SK-N-SH (cell line): ENCODE measurements at regions not wholly inside any gene's neighbourhood (a gene's known extent, or its start where the extent isn't known, plus 50 kb on each side); places are given as distances from the start of the nearest gene placed in this dataset.

Experiments
- CTCF ChIA-PET: fragments of 300-600, 350-600 bp; formaldehyde crosslinking; extraction: SDS; loops from one replicate; lab custom pipeline; 2021; lab: Yijun Ruan, JAX
- POLR2A ChIA-PET: fragments of 350-600 bp; sonication (Branson Sonifier 250); formaldehyde crosslinking; extraction: SDS; loops from one replicate; lab custom pipeline; 2020; ENCODE audit warnings: antibody characterized with exemption, inconsistent platforms; lab: Yijun Ruan, JAX
- DNase-seq: peaks from one replicate; pipeline ENCODE4 v3.0.0; 2012
- H2AFZ ChIP-seq: fragments of 200-600 bp; sonication (generic); 2 replicates; pipeline ENCODE4 v1.8.1; 2016; ENCODE audit warnings: antibody characterized with exemption, mild to moderate bottlenecking, low read depth
- H3F3A ChIP-seq: fragments of 200-600 bp; sonication (generic); replicated peaks from 2 replicates; pipeline ENCODE3; 2016; ENCODE audit warnings: antibody characterized with exemption, mild to moderate bottlenecking; ENCODE audit not compliant: insufficient read depth
- H3K27ac ChIP-seq, 2 experiments: fragments of 200-500 bp in 1 of 2; fragments of 200-600 bp in 1 of 2; sonication (Bioruptor generic) in 1 of 2; sonication (generic), shearing (Covaris generic) in 1 of 2; 2 replicates each; pipeline versions ENCODE4 v1.5.1 to v1.6.1; 2014 to 2016; ENCODE audit warnings: low read depth in 2 of 2, inconsistent platforms in 1 of 2, low read length in 1 of 2, mild to moderate bottlenecking in 1 of 2, mixed read lengths in 1 of 2
- H3K27me3 ChIP-seq: fragments of 200-600 bp; sonication (generic), shearing (Covaris generic); 2 replicates; pipeline ENCODE4 v1.6.1; 2016; ENCODE audit warnings: mixed run types; ENCODE audit not compliant: insufficient read depth
- H3K36me3 ChIP-seq, 2 experiments: fragments of 200-500 bp in 1 of 2; fragments of 200-600 bp in 1 of 2; sonication (Bioruptor generic) in 1 of 2; sonication (generic) in 1 of 2; replicated peaks in 1 of 2; 2 replicates each; pipeline versions ENCODE3 to v1.5.1; 2014 to 2016; ENCODE audit warnings: low read length in 1 of 2, mild to moderate bottlenecking in 1 of 2; ENCODE audit not compliant: insufficient read depth in 2 of 2, control insufficient read depth in 1 of 2
- H3K4me1 ChIP-seq, 2 experiments: fragments of 200-500 bp in 1 of 2; fragments of 200-600 bp in 1 of 2; sonication (Bioruptor generic) in 1 of 2; sonication (generic), shearing (Covaris generic) in 1 of 2; 2 replicates each; pipeline versions ENCODE4 v1.5.1 to v1.6.1; 2014 to 2016; ENCODE audit warnings: low read depth in 1 of 2, low read length in 1 of 2, mixed run types in 1 of 2; ENCODE audit not compliant: insufficient read depth in 2 of 2, control insufficient read depth in 1 of 2
- H3K4me2 ChIP-seq: fragments of 200-600 bp; sonication (generic), shearing (Covaris generic); 2 replicates; pipeline ENCODE4 v1.6.1; 2017; ENCODE audit warnings: mixed run types
- H3K4me3 ChIP-seq, 2 experiments: fragments of 200-500 bp in 1 of 2; fragments of 200-600 bp in 1 of 2; sonication (Bioruptor generic) in 1 of 2; sonication (generic), shearing (Covaris generic) in 1 of 2; 2 replicates each; pipeline versions ENCODE4 v1.5.1 to v1.8.1; 2014 to 2016; ENCODE audit warnings: low read depth in 2 of 2, inconsistent platforms in 1 of 2, low read length in 1 of 2, mild to moderate bottlenecking in 1 of 2, mixed read lengths in 1 of 2, moderate library complexity in 1 of 2
- H3K79me2 ChIP-seq: fragments of 200-600 bp; sonication (generic); 2 replicates; pipeline ENCODE4 v1.8.1; 2017; ENCODE audit warnings: mild to moderate bottlenecking; ENCODE audit not compliant: insufficient read depth
- H3K9ac ChIP-seq: fragments of 200-600 bp; sonication (generic); 2 replicates; pipeline ENCODE4 v1.6.1; 2017; ENCODE audit warnings: mixed run types
- H3K9me2 ChIP-seq: fragments of 200-600 bp; sonication (generic); 2 replicates; pipeline ENCODE4 v1.6.1; 2017; ENCODE audit warnings: mixed run types
- H3K9me3 ChIP-seq: fragments of 200-600 bp; sonication (generic); 2 replicates; pipeline ENCODE4 v1.6.1; 2017; ENCODE audit warnings: mixed run types, mild to moderate bottlenecking, moderate library complexity
- H4K20me1 ChIP-seq: fragments of 200-600 bp; sonication (generic); 2 replicates; pipeline ENCODE4 v1.6.1; 2017; ENCODE audit warnings: mild to moderate bottlenecking, mixed run types; ENCODE audit not compliant: insufficient read depth
- CHD2 ChIP-seq: fragments of 150-350 bp; IDR thresholded peaks from 2 replicates; pipeline ENCODE4 v1.6.1; 2018; ENCODE audit warnings: low read length; ENCODE audit not compliant: partially characterized antibody
- EP300 ChIP-seq, 2 experiments: IDR thresholded peaks; 2 replicates each; pipeline versions ENCODE4 v1.4.0 to v1.6.1; 2012; ENCODE audit warnings: borderline replicate concordance in 1 of 2, low read depth in 1 of 2, low read length in 1 of 2
- EZH2phosphoT487 ChIP-seq: fragments of 200-600 bp; sonication (generic); IDR thresholded peaks from 2 replicates; pipeline ENCODE4 v1.6.1; 2017; ENCODE audit warnings: low read depth, mixed run types, mild to moderate bottlenecking, antibody characterized with exemption, moderate library complexity, borderline replicate concordance
- FOXJ3 ChIP-seq: sonication (generic); formaldehyde crosslinking; IDR thresholded peaks from 2 replicates; pipeline ENCODE4 v1.5.1; 2020; ENCODE audit warnings: mild to moderate bottlenecking, missing genetic modification reagents
- FOXM1 ChIP-seq: IDR thresholded peaks from 2 replicates; pipeline ENCODE4 v1.4.0; 2012; ENCODE audit warnings: low read depth, mild to moderate bottlenecking
- GATA2 ChIP-seq: sonication (generic); formaldehyde crosslinking; IDR thresholded peaks from 2 replicates; pipeline ENCODE4 v1.5.0; 2020; ENCODE audit warnings: mild to moderate bottlenecking, missing genetic modification reagents
- JUND ChIP-seq: IDR thresholded peaks from 2 replicates; pipeline ENCODE4 v1.4.0; 2012
- MEF2A ChIP-seq: IDR thresholded peaks from 2 replicates; pipeline ENCODE4 v1.4.0; 2012; ENCODE audit warnings: low read depth, borderline replicate concordance
- MXI1 ChIP-seq: IDR thresholded peaks from 2 replicates; pipeline ENCODE4 v1.6.1; 2012; ENCODE audit warnings: mild to moderate bottlenecking, low read depth, low read length, improper control_type of control experiment
- NFIC ChIP-seq: IDR thresholded peaks from 2 replicates; pipeline ENCODE4 v1.4.0; 2012; ENCODE audit warnings: borderline replicate concordance
- POLR2AphosphoS5 ChIP-seq: IDR thresholded peaks from 2 replicates; pipeline ENCODE4 v1.6.1; 2012; ENCODE audit warnings: low read depth, low read length
- RAD21 ChIP-seq: IDR thresholded peaks from 2 replicates; pipeline ENCODE4 v1.6.1; 2012; ENCODE audit warnings: mild to moderate bottlenecking, low read length
- SIN3A ChIP-seq: IDR thresholded peaks from 2 replicates; pipeline ENCODE4 v1.6.1; 2012; ENCODE audit warnings: low read depth, mild to moderate bottlenecking, low read length, moderate library complexity, borderline replicate concordance
- SMC3 ChIP-seq: IDR thresholded peaks from 2 replicates; pipeline ENCODE4 v1.6.1; 2012; ENCODE audit warnings: low read depth, low read length, improper control_type of control experiment
- TAF1 ChIP-seq: IDR thresholded peaks from 2 replicates; pipeline ENCODE4 v1.6.1; 2012; ENCODE audit warnings: low read depth, mild to moderate bottlenecking, low read length, moderate library complexity, borderline replicate concordance
- TCF12 ChIP-seq: IDR thresholded peaks from 2 replicates; pipeline ENCODE4 v1.4.0; 2012
- TEAD4 ChIP-seq: IDR thresholded peaks from 2 replicates; pipeline ENCODE4 v1.4.0; 2012; ENCODE audit warnings: mild to moderate bottlenecking, borderline replicate concordance; ENCODE audit not compliant: insufficient read depth
- YY1 ChIP-seq: IDR thresholded peaks from 2 replicates; pipeline ENCODE4 v1.4.0; 2012; ENCODE audit warnings: low read depth, mild to moderate bottlenecking
- whole genome bisulfite sequencing: methylation state at CpG from one replicate; pipeline ENCODE4 v1.1.6; 2017; ENCODE audit warnings: low lambda C conversion rate; 5-methylcytosine and 5-hydroxymethylcytosine counted together
- TF ChIP-seq, protein P1 (sequence below): IDR thresholded peaks from 2 replicates; pipeline ENCODE4 v1.4.0; 2012; ENCODE audit warnings: low read depth, borderline replicate concordance
- TF ChIP-seq, protein P2 (sequence below): fragments of 200-600 bp; sonication (generic); IDR thresholded peaks from 2 replicates; pipeline ENCODE4 v1.6.1; 2017; ENCODE audit warnings: antibody characterized with exemption, mild to moderate bottlenecking, moderate library complexity
- TF ChIP-seq, protein P3 (sequence below): IDR thresholded peaks from 2 replicates; pipeline ENCODE4; 2012
- TF ChIP-seq, protein P4 (sequence below): fragments of 150-350 bp; IDR thresholded peaks from 2 replicates; pipeline ENCODE4 v1.6.1; 2017; ENCODE audit warnings: antibody characterized with exemption, low read length, low read depth, borderline replicate concordance

DNA sequence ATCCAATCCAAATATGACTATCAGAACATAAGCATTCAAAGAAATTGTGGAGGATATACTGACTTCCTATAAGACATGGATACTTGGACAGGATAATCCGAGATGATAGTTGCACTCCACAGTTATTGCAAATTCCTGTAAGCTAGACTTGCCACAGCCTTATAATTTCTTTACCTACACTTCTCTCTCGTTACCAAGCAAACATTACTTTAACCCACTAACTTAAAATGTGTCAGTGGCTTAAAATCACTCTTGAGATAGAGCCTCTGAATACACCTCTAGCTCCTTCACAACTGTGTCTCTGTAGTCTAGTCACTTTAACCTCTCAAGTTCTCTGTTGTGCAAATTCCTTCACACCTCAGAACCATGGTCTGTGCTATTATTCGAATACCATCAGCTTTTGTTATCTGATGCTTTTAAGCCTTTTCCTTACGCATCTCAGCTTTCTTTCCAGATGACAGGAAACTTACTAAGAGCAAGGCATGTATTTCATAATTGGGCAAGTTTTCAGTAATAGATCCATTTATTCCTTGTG lies 474.9 kb upstream of the MIR17HG start:
- Histone ChIP-seq H2AFZ (no peak overlapping the region), H3K27ac (no peak overlapping the region), H3K36me3 (no peaks in the 10 kb centered on the region), H3K4me3 (no peak overlapping the region), H3K9me2 (no peaks in the 10 kb centered on the region), H3K9me3 (no peaks in the 10 kb centered on the region), H3F3A (no peaks in the 10 kb centered on the region), H3K4me2 (no peak overlapping the region), H4K20me1 (no peaks in the 10 kb centered on the region), H3K9ac (no peak overlapping the region), H3K4me1 (peaks cover 0 to 2% of the 10 kb centered on the region in 2 experiments; a peak in 2 of 4 replicates), H3K27me3 (no peaks in the 10 kb centered on the region), H3K79me2 (no peaks in the 10 kb centered on the region)
- ChIA-PET CTCF (interaction anchor here (1.3 to 3.4 kb wide), 2 partner anchors 96 to 144 kb away, joined by 4 to 13 read pairs; no protein-coding TSS in a partner anchor), POLR2A (no interaction called here)
- TF ChIP-seq CHD2 (no peak), SMC3 (no peak), MXI1 (no peak), MEF2A (no peak), TCF12 (no peak)
- 47% methylated on average over 4 of the region's 4 CpGs for WGBS
- DNase-seq = no peak

DNA sequence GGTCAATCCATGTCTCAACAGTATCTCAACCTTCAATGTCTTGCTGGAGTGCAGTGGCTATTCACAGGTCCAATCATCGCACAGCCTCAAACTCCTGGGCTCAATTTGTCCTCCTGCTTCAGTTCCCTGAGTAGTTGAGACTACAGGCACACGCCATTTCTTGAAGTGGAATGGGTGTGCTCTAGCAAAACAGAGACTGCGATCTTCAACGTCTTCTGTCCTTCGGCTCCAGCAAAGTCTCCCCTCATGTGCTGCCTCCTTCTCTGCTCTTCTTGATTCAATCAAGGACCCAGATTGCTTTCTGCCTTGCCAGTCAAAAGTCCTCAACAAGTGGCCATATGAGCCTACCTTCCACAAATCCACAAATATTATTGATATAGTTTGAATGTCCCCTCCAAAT lies 466.7 kb upstream of the MIR17HG start:
- TF ChIP-seq MEF2A (no peak), GATA2 (CRISPR knock-in tag) (no peak), NFIC (no peak), FOXM1 (no peak), RAD21 (no peak), TEAD4 (no peak), FOXJ3 (no peak), CHD2 (no peak), TAF1 (no peak), SIN3A (no peak), POLR2AphosphoS5 (no peak), EZH2phosphoT487 (no peak), EP300 (IDR thresholded peaks at IDR 0.05; ENCODE audit: borderline replicate concordance in 1 of 2, low read depth in 1 of 2, low read length in 1 of 2) (no peak), JUND (no peak), SMC3 (no peak), YY1 (no peak)
- TF ChIP-seq, protein P1, sequence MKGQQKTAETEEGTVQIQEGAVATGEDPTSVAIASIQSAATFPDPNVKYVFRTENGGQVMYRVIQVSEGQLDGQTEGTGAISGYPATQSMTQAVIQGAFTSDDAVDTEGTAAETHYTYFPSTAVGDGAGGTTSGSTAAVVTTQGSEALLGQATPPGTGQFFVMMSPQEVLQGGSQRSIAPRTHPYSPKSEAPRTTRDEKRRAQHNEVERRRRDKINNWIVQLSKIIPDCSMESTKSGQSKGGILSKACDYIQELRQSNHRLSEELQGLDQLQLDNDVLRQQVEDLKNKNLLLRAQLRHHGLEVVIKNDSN = no peak
- TF ChIP-seq, protein P2, sequence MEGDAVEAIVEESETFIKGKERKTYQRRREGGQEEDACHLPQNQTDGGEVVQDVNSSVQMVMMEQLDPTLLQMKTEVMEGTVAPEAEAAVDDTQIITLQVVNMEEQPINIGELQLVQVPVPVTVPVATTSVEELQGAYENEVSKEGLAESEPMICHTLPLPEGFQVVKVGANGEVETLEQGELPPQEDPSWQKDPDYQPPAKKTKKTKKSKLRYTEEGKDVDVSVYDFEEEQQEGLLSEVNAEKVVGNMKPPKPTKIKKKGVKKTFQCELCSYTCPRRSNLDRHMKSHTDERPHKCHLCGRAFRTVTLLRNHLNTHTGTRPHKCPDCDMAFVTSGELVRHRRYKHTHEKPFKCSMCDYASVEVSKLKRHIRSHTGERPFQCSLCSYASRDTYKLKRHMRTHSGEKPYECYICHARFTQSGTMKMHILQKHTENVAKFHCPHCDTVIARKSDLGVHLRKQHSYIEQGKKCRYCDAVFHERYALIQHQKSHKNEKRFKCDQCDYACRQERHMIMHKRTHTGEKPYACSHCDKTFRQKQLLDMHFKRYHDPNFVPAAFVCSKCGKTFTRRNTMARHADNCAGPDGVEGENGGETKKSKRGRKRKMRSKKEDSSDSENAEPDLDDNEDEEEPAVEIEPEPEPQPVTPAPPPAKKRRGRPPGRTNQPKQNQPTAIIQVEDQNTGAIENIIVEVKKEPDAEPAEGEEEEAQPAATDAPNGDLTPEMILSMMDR = no peak
- TF ChIP-seq, protein P3, sequence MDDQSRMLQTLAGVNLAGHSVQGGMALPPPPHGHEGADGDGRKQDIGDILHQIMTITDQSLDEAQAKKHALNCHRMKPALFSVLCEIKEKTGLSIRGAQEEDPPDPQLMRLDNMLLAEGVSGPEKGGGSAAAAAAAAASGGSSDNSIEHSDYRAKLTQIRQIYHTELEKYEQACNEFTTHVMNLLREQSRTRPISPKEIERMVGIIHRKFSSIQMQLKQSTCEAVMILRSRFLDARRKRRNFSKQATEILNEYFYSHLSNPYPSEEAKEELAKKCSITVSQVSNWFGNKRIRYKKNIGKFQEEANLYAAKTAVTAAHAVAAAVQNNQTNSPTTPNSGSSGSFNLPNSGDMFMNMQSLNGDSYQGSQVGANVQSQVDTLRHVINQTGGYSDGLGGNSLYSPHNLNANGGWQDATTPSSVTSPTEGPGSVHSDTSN = no peak
- TF ChIP-seq, protein P4, sequence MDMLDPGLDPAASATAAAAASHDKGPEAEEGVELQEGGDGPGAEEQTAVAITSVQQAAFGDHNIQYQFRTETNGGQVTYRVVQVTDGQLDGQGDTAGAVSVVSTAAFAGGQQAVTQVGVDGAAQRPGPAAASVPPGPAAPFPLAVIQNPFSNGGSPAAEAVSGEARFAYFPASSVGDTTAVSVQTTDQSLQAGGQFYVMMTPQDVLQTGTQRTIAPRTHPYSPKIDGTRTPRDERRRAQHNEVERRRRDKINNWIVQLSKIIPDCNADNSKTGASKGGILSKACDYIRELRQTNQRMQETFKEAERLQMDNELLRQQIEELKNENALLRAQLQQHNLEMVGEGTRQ = no peak
- POLR2A ChIA-PET = no interaction called here
- no peaks in the 10 kb centered on the region for H3K27me3 ChIP-seq
- no peaks in the 10 kb centered on the region for H3F3A ChIP-seq
- H3K36me3 ChIP-seq = no peaks in the 10 kb centered on the region
- H3K27ac ChIP-seq = no peak overlapping the region
- DNase-seq = no peak
- CTCF ChIA-PET = no interaction called here
- no peaks in the 10 kb centered on the region for H3K9me3 ChIP-seq
- H3K9me2 ChIP-seq = no peaks in the 10 kb centered on the region
- H4K20me1 ChIP-seq = no peaks in the 10 kb centered on the region
- no peak overlapping the region for H2AFZ ChIP-seq
- H3K4me1 ChIP-seq = peaks cover 0 to 2% of the 10 kb centered on the region in 2 experiments; a peak in 2 of 4 replicates
- WGBS = 64% methylated on average over 5 of the region's 5 CpGs
- no peak overlapping the region for H3K4me2 ChIP-seq
- H3K9ac ChIP-seq = no peak overlapping the region
- H3K79me2 ChIP-seq = no peaks in the 10 kb centered on the region
- H3K4me3 ChIP-seq = no peak overlapping the region
